Thyroid gland (tissue), 4 donors: ENCODE measurements at regions not wholly inside any gene's neighbourhood (a gene's known extent, or its start where the extent isn't known, plus 50 kb on each side); places are given as distances from the start of the nearest gene placed in this dataset.

Source experiments
- CTCF ChIP-seq, 6 experiments: fragments of 200-600 bp in 3 of 6; fragments of 450-650 bp in 3 of 6; sonication (generic) in 3 of 6; IDR thresholded peaks; one replicate each; pipeline ENCODE4 v1.5.1; 2016 to 2019; ENCODE audit warnings: antibody characterized with exemption in 6 of 6, mild to moderate bottlenecking in 2 of 6, inconsistent platforms in 1 of 6, moderate library complexity in 1 of 6
- POLR2A ChIP-seq, 2 donors: fragments of 450-650 bp; IDR thresholded peaks; one replicate each; pipeline ENCODE4 v1.6.1; 2017; ENCODE audit warnings: antibody characterized with exemption in 2 of 2, mild to moderate bottlenecking in 2 of 2, moderate library complexity in 1 of 2

DNA sequence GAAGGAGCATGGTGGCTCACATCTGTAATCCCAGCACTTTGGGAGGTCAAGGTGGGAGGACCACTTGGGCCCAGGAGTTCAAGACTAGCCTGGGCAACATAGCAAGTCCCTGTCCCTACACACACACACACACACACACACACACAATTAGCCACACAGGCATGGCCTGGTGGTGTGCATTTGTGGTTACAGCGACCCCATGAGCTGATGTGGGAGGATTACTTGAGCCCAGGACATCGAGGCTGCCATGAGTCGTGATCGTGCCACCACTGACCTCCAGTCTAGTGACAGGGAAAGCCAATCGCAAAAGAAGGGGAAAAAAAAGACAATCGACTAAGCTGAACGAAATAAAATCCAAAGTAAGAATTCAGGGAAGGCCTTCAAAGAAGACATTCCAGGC is 67.9 kb downstream of the TBX3 start:
- no peak for TF ChIP-seq CTCF (IDR thresholded peaks at IDR 0.05)
- TF ChIP-seq POLR2A (IDR thresholded peaks at IDR 0.05), result no peak
